Inferior parietal cortex (tissue), 1 donor: ENCODE measurements at regions not wholly inside any gene's neighbourhood (a gene's known extent, or its start where the extent isn't known, plus 50 kb on each side); places are given as distances from the start of the nearest gene placed in this dataset.

Experiments used
- DNase-seq: peaks from one replicate; pipeline ENCODE4 v3.0.0-alpha.2; 2016; ENCODE audit errors: extremely low spot score

DNA sequence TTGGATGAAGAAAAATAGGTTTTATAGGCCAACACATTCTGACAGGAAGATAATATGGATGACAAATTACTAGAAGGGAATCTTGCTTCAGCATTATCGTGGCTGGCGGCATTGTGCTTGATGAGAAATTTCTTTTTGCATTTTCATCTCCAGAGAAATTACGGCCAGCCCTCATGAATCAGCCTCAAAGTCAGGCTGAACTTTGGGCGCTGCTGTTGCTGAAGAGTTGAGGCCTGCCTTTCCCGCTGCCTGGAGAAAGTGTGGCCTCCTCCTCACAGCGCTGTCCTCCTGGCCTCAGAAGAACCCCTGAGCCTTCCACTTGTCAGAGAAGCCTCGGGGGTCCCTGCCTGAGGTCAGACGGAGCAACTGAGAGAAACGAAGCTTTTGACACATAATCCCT is 272.4 kb upstream of the KCNIP4 start:
- no peak for DNase-seq

DNA sequence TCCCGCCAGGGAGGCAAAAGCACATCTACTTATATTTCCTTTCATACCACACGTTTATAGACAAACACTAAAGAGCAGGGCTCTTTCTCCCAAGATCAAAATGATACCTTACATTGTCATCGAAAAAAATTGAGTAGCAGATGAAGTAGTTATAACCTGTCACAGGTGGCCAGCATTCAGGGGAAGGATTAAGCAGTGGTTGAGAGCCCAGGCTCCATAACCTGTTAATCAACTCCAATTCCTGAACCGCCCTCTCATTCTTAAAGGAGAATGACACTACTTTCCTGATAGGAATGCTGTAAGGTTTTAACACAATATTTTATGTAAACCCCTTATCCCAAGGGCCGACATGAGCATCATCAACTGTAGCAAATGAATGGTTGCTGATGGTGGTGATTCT is 268.9 kb upstream of the KCNIP4 start:
- DNase-seq: no peak

DNA sequence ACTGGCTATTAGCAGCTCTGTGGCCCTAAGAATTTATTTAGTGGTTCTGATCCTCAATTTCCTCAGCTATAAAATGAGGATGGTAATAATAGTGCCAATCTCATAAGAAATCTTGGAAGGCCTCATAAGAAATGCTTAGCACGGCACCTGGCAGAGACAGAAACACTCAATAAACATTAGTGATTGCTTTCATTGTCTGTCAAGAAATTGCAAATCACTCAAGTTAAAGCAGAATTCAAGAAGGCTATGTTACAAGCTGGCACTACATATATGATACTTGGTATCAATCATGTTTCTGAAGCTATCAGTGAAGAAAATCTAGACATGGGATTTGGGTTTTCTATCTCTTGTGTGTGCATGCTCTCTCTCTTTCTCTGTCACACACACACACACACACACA is 267.7 kb upstream of the KCNIP4 start:
- no peak for DNase-seq

DNA sequence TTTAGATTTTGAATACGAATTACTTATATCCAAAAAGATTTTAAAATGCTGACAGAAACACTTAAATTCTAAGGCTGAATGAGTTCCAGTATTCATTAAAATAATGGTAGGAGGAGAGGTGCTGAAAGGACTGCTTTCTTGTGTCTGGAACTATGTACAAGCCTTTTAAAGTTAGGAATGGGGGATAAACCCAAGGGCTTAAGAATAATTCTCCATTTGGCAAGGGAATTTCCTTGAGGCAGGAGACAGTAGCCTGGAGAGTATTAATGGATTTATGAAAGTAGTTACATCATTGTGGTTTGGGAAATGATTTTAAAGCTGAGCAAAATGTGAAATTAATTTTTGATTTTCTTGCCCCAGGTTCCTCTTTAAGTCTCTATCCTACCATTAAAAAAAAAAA is 266.5 kb upstream of the KCNIP4 start:
- DNase-seq: no peak

DNA sequence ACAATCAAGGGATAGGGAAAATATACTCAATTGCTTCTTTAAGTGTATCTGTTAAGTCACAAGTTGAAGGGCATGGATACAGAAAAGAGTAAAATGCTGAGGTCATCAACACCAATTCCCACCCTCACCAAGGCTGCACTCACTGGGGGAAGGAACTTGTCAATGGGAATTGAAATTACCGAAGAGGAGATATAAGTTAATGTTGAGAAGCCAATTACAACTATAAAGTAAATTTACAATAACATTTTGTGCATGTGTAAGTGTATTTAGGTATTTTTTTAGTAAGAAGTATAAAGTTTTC is 255.1 kb upstream of the KCNIP4 start:
- DNase-seq: no peak

DNA sequence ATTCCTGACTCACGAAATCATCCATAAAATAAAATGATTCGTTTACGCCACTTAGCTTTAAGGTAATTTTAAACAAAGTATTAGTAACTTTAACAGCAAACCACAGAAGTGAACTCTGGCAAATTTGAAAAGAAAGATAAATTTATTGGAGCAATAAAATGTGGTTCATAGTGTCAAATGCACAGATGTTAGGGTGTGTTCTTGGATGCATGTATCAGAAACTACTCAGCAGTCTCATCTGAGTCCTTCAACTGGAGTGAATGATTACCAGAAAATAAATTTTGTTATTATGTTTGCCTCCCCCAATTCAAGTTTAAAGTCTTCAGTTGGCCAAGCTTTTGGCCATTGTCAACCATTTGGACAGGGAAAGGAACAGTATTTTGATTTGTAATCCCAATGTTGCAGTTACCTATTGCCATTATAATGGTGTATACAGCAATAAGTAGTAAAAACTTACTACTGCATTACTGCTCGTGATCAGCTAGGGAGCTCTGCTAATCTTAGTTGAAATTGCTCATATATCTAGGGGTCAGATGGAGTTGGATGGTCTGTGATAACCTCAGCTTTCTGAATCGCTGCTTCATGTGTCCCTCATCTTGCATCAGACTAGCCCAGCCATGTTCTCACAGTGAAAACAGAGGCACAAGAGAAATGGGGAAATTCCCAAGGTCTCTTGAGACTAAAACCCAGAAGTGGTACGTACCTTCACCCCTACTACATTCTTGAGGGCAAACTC is 254.6 kb upstream of the KCNIP4 start:
- DNase-seq: no peak

DNA sequence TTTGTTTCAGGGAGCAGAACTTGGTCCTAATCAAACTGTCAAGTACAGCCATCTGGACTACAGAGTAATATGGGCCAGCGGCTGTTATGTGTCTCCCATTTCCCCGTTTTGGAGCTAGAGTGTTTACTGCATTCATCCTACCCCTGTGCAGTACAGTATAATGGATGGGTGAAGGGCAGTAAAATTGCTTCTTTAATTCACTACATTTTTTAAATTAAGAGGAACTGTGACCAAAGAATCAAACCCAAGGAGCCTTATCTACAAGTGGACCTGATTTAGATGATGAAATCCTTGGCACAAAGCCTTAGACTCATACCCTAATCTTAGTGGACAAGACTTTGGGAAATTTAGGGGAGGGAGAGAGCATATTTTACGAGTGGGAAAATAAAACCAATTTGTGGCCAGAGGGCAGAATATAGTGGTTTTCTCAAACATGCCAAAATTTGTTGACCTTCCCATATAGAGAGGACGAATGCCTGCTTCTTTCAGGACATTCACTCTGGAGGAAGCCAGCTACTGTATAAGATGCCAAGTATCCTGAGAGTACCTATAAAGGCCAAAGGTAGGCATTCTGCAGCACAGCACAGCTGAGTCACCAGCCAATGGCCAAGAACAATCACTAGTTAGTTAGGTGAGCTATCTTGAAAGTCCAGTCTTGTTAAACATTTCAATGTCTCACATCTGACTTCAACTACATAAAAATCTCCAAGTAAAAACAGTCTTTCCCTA is 253.8 kb upstream of the KCNIP4 start:
- no peak for DNase-seq

DNA sequence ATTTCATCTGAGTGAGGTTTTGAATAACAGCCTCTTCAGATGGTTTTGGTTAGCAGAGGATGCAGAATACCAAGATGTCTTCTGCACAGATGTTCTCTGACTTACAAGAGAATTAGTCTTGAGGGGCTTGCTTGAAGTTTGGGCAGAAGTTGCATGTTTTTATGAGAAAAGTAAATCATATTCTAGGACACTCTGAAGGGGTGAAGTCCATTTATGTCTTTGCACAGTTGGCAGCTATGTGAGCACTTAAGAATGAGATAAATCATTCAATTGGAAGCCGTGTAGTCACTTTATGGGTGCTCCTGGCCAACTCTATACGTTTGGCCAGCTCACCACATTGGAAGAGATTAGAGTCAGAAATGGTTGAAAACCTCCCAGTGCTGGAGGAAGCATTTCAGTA is 252.7 kb upstream of the KCNIP4 start:
- no peak for DNase-seq

DNA sequence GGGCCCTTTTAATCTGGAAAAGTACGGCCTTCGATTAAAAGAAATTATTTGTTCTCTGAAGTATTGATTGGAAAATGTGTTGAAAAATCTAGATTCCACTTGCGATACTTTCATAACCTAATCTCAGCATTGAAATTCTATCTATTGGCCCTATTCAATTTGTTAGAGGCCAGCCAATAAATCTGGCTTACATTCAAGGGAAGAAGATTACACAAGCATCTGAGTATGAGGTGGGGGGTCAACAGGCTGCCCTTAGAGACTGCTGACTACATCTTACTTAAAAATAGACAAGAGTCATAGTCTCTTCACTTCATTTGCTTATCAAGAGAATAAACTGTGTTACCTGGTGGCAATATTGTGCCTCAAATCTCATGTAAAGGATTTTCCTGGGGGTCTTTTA is 248.0 kb upstream of the KCNIP4 start:
- no peak for DNase-seq

DNA sequence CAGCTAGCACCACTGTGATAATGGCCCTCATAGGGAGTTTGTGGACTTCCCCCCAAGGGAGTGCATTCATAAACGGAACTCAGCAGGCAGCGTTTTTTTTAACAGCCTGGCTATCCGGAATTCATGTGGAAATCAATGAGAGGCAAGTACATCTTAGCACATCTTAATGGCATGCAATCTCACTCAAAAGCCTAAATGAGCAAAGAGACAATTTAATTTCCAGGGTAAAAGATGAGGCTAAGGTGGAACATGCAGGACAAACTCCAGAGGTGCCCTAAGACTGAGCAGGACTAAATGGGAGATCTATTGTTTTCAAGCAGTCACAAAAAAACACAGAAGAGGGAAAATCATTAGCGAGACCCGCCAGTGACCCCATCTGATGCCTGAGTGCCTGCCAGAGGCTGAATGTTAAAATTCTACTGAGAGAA is 243.5 kb upstream of the KCNIP4 start:
- no peak for DNase-seq

DNA sequence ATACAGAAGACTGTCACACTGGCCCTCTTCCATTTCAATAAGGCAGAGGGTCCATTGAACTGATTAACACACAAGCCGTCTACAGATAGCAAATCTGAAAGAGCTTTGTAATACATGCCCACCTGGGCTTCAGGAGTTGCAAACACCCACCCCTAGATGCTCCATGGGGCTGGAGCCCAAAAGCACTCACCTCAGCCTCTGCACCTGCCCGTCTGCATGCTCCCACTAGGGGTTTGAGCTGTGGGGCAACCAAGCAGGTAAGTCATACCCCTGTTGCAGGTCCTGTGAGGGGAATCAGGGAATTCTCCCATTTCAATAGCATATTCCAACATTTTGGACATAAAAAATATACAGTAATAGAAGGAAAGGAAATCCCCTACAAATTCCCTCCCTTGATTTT is 243.0 kb upstream of the KCNIP4 start:
- no peak for DNase-seq

DNA sequence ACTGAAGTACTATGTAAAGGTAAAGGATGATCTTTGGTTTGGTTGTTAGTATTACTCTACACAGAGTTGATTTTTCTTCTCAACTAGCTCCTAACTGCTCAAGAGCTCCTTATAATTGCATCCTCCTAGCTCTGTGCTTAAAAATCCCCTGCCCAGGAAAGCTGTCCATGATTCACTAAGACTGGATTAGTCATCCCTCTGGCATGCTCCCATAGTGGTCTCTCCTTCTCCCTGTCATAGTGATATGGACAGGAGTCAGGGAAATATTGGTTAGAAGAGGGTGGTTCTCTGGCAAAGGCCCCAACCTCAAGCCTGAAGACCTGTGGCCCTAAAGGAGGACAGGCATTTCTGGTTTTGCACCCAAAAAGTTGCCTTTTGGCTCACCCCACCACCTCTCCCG is 242.3 kb upstream of the KCNIP4 start:
- no peak for DNase-seq

DNA sequence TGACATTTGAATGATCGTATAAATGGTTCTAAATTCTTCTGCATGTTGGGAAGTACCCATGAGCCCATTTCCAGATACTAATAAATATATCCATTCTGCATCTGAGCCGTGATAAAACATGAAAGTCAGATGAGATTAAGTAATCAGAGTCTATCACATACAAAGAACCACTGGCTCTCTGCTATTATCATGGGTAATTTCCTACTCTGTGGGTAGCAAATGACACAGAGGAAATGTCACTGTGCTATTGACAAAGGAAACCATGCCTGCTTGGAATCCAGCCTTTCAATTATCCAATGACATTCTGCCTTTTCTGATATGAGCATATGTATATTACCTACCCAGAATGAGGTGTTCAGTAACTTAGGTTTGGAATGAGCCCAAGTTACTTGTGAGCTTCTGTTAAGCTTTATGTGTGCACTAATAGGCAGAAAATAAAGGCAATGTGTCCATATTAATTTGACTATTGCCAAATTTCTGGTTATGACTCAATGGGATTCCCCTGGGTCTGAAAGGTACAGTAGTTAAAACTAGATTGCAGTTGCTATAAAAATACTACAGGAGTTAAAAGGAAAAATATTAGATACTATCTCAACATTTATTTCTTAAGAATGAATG is 238.7 kb upstream of the KCNIP4 start:
- DNase-seq: no peak

DNA sequence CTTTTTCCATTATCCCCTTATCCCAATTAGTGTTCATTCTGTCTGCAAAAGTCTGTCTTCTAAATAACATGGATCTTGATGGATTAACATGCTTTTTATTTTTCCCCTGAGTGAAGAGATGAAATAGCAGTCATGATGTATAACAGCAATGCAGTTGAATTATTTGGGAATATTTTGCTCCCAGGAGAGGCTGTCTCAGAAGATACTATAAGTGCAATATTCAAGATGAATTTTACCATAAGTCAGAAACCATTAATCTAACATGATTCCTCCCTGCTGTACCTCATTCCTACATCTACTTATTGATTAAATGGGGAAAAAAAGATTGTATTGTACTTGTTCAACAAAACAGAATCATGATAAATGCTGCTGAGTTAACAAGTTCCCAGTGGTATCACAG is 233.2 kb upstream of the KCNIP4 start:
- no peak for DNase-seq

DNA sequence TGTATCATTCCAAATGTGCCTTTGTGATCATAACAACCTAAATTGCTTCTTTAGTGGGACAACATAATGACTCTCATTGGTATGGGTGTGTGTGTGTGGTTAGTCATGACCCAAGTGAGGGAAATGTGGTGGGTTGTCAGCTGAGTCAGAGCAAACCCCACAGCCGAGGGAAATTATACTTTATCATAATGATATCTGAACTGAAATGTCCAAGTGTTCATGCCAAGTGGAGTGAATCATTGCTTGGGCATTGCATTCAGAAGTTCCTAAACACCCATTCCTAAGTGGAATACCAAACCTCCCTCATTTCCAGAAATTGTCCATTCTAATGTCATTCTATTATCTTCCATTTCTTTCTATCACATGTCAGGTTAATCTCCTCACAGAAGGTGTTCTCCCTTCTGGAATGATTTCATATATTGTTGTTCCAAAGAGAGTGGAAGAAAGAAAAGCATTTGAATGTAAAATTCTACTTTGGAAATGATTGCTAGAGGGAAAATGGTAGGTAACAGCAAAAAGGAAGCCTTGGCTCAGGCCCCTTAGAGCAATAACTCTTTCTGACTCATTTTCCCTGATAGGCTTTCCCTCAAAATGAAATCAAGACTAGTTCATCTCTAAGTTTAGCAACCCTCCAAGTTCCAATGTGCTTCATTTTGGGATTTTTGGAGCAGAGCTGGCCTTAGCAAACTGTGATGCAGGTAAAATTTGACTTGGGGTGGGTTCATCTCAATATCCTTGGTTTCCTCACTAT is 230.7 kb upstream of the KCNIP4 start:
- peak; percentile 13 for DNase-seq

DNA sequence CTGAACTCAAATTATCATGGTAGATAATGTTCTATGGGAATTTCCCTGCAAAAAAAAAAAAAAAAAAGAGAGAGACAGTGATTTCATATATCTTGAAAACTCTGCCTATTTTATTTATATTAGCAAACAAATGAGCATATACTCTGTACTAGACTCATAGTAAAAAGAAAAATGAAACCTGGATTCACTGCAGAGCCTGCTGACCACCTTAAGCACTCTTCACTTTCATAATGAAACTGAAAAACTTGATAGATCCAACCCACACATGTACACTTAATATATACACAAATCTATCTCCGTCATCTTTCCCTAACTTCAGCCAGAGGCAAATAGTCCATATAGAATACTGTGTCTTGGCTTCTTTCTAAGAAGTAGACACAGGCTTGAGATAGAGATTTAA is 226.1 kb upstream of the KCNIP4 start:
- no peak for DNase-seq

DNA sequence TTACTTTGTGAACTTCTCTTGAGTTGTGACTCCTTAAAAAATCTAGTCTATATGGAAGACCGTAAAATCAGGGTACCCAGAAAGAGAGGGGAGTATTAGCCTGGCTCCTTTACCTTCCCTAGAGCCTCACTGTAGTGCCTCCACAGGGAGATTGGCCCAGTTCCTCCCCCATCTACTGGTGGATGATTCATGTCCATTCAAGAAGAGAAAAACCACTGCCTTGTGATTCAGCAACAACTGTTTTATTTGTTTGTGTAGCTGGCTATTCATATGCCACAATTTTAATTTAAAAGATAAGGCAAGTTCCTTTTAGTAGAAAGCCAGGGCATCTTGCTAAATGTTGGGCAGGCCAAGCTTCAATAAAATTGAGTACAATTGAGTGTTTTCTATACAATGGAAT is 221.8 kb upstream of the KCNIP4 start:
- no peak for DNase-seq

DNA sequence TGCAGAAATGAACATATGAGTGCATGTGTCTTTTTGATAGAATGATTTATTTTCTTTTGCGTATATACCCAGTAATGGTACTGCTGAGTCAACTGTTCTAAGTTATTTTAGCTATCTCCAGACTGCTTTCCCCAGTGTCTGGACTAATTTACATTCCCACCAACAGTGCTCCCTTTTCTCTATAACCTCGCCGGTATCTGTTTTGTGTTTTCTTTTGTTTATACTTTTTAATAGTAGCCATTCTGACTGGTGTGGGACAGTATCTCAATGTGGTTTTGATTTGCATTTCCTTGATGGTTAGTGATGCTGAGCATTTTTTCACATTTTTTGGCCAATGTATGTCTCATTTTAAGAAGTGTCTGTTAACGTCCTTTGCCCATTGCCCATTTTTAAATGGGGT is 218.6 kb upstream of the KCNIP4 start:
- DNase-seq: no peak

DNA sequence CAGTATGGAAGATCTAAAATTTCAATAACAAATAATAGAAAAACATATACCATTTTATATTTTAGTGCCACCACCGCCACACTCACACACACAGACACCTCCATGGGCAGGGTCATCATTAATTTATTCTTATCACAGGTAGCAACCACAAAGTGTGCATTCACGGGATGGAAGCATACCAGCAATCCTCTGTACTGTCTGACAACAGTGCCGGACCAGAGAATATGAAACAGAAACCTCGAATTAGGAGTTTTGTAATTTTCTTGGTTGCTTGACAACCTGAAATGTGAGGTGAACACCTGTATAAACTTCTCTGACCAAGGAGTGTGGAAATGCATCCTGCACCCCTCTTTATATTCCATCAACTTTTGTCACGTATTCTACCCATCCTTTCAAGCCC is 213.9 kb upstream of the KCNIP4 start:
- no peak for DNase-seq

DNA sequence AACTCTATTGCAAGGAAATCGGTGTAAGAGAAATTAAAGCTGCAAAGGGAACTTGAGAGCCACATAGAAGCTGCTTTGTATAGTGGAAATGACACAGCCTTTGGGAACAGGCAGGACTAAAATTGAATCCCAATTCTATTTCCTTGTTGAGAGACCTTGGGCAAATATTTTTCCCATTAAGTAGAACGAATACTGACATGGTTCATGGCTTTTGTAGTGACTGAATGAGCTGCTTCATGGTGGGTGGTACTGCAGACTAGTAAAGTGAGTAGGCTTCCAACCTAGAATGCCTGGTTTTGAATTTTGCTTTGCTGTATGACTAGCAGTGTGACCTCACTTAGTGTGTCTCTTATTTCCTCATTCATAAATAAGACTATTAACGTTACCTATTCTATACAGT is 182.2 kb upstream of the KCNIP4 start:
- DNase-seq: no peak

DNA sequence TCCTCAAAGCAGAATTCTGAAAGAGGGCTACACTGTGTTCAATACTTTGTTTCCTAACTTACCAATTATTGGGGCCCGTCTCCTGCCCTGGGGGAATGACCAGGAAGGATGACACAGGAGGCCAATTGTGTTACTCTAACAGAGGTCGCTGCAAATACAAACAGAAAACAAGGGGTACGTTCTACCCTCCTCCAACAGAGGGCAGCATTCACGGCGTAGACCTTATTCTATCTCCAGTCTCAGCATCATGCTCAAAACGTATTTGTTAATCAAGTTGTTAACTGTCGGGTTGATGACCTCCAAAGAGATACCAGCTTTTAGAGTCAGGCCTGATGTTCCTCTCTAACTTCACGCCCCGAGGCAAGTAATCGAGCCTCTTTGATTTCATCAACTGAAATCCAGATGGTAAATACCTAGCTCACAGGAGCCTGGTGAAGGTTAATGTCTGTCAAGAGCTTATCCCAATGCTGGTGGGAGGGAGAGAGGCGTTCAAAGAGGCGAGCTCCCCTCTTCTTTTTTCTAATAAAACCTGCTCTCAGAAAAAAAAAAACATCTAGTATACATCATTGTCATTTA is 181.0 kb upstream of the KCNIP4 start:
- DNase-seq: peak; percentile 21

DNA sequence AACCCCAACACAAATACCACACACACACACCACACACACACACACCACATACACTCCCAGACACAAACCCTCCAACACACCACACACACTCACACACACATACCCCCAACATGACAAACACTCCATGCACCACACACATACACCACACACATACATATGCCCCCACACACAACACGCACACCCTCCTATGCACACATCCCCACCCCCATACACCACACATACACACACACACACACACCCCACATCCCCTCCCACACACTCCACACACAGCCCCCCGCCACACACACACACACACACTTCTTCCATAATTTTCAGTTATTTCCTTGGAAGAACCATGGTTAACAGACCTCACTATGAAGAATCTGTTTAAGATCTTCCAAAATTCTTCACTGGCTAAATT is 173.5 kb upstream of the KCNIP4 start:
- DNase-seq: no peak
